NT2/D1 (cell line): ENCODE measurements at regions not wholly inside any gene's neighbourhood (a gene's known extent, or its start where the extent isn't known, plus 50 kb on each side); places are given as distances from the start of the nearest gene placed in this dataset.

Experiments used
- YY1 ChIP-seq: IDR thresholded peaks from 2 replicates; pipeline ENCODE4 v1.6.1; 2011; ENCODE audit not compliant: insufficient read length, insufficient read depth
- ZNF274 ChIP-seq: IDR thresholded peaks from 2 replicates; pipeline ENCODE4 v1.6.1; 2011; ENCODE audit warnings: mild to moderate bottlenecking, low read depth, low read length

GRCh38 chr4:107439401-107439800 lies 280.6 kb downstream of the PAPSS1 start:
- TF ChIP-seq ZNF274 (no peak), YY1 (no peak)
